ENCODE measurements at regions not wholly inside any gene's neighbourhood (a gene's known extent, or its start where the extent isn't known, plus 50 kb on each side); places are given as distances from the start of the nearest gene placed in this dataset.

DNA sequence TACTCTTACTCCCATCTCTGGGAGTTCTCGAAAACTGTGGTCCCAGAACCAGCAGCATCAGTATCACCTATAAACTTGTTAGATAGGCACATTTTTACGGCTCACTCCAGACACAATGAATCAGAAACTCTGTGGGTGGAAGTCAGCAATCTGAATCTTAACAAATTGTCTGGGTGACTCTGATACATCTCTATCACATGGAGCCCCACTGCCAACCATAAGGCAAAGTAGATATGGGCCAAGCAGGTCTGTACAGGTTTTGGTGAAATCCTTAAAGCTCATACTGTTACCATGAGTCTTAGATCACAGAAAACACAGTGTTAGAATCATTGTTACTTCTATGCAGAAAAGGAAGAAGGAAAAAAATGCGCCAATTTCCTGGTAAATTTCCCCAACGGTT is 122.5 kb upstream of the HCCS start:
- Mint-ChIP-seq H3K4me1 (ENCODE audit: low read depth) (no peaks in the 10 kb centered on the region), H3K4me3 (no peak overlapping the region), H3K27ac (no peak overlapping the region), H3K27me3 (no peaks in the 10 kb centered on the region), H3K36me3 (ENCODE audit: low read depth) (no peaks in the 10 kb centered on the region), H3K9me3 (no peaks in the 10 kb centered on the region)
- Histone ChIP-seq H3K36me3 (ENCODE audit: insufficient read depth, low read length) (no peaks in the 10 kb centered on the region), H3K4me3 (ENCODE audit: low read length) (no peak overlapping the region), H3K27me3 (ENCODE audit: control insufficient read depth in 1 of 2, insufficient read depth in 2 of 2, low read length in 2 of 2) (no peaks in the 10 kb centered on the region), H3K4me1 (ENCODE audit: insufficient read depth, low read length) (no peaks in the 10 kb centered on the region), H3K27ac (ENCODE audit: low read depth in 1 of 2, low read length in 2 of 2) (no peak overlapping the region), H3K9me3 (ENCODE audit: control insufficient read depth in 1 of 2, insufficient read depth in 1 of 2, low read length in 2 of 2) (no peaks in the 10 kb centered on the region)
- ATAC-seq (ENCODE audit: poor library complexity) (no peak), DNase-seq (no peak)
- CTCF ChIA-PET: no interaction called here
- TF ChIP-seq, protein P1, sequence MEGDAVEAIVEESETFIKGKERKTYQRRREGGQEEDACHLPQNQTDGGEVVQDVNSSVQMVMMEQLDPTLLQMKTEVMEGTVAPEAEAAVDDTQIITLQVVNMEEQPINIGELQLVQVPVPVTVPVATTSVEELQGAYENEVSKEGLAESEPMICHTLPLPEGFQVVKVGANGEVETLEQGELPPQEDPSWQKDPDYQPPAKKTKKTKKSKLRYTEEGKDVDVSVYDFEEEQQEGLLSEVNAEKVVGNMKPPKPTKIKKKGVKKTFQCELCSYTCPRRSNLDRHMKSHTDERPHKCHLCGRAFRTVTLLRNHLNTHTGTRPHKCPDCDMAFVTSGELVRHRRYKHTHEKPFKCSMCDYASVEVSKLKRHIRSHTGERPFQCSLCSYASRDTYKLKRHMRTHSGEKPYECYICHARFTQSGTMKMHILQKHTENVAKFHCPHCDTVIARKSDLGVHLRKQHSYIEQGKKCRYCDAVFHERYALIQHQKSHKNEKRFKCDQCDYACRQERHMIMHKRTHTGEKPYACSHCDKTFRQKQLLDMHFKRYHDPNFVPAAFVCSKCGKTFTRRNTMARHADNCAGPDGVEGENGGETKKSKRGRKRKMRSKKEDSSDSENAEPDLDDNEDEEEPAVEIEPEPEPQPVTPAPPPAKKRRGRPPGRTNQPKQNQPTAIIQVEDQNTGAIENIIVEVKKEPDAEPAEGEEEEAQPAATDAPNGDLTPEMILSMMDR (IDR thresholded peaks at IDR 0.05): no peak
- POLR2A ChIA-PET: no interaction called here
- intact Hi-C loops (cut with DNase I, micrococcal nuclease): no loop called here

- no peaks in the 10 kb centered on the region for H3K9me3 Mint-ChIP-seq
- ATAC-seq (ENCODE audit: poor library complexity): no peak
- CTCF ChIA-PET: no interaction called here
- H3K4me1 Mint-ChIP-seq (ENCODE audit: low read depth): no peaks in the 10 kb centered on the region
- H3K36me3 Mint-ChIP-seq (ENCODE audit: low read depth): no peaks in the 10 kb centered on the region
- no peak overlapping the region for H3K4me3 ChIP-seq (ENCODE audit: low read length)
- H3K4me1 ChIP-seq (ENCODE audit: insufficient read depth, low read length): no peaks in the 10 kb centered on the region
- TF ChIP-seq, protein P1 (IDR thresholded peaks at IDR 0.05): no peak
- POLR2A ChIA-PET: no interaction called here
- no peaks in the 10 kb centered on the region for H3K9me3 ChIP-seq (ENCODE audit: control insufficient read depth in 1 of 2, insufficient read depth in 1 of 2, low read length in 2 of 2)
- H3K27ac Mint-ChIP-seq: no peak overlapping the region
- intact Hi-C loops (cut with DNase I, micrococcal nuclease): no loop called here
- no peak overlapping the region for H3K27ac ChIP-seq (ENCODE audit: low read depth in 1 of 2, low read length in 2 of 2)
- H3K27me3 Mint-ChIP-seq: no peaks in the 10 kb centered on the region
- DNase-seq: no peak
- no peaks in the 10 kb centered on the region for H3K27me3 ChIP-seq (ENCODE audit: control insufficient read depth in 1 of 2, insufficient read depth in 2 of 2, low read length in 2 of 2)
- no peak overlapping the region for H3K4me3 Mint-ChIP-seq
- H3K36me3 ChIP-seq (ENCODE audit: insufficient read depth, low read length): no peaks in the 10 kb centered on the region
Measured at GRCh38 chrX:10989386-10989785, 121.7 kb upstream of the HCCS start.

DNA sequence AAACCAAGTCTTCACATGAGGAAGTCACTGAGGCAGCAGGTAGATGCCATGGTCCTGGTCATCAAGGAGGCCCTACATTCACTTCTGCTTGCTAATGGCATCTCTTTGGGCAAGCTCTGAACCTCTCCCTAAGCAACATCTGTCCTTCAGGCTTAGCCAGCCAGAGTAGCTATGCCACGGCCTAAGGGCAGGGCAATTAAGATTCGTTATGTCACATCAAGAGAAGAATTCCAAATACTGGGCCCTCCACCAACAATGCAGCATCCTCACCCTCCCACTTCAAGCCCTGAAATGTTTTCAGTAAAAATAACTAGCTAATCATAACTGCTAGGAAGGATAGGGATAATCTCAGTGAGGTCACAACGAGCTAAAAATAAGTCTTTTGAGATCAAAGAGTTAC is 120.7 kb upstream of the HCCS start:
- Mint-ChIP-seq H3K27ac (no peak overlapping the region), H3K36me3 (ENCODE audit: low read depth) (no peaks in the 10 kb centered on the region), H3K4me3 (no peak overlapping the region), H3K4me1 (ENCODE audit: low read depth) (no peaks in the 10 kb centered on the region), H3K9me3 (no peaks in the 10 kb centered on the region), H3K27me3 (no peaks in the 10 kb centered on the region)
- Histone ChIP-seq H3K27ac (ENCODE audit: low read depth in 1 of 2, low read length in 2 of 2) (no peak overlapping the region), H3K9me3 (ENCODE audit: control insufficient read depth in 1 of 2, insufficient read depth in 1 of 2, low read length in 2 of 2) (no peaks in the 10 kb centered on the region), H3K36me3 (ENCODE audit: insufficient read depth, low read length) (no peaks in the 10 kb centered on the region), H3K4me1 (ENCODE audit: insufficient read depth, low read length) (no peaks in the 10 kb centered on the region), H3K27me3 (ENCODE audit: control insufficient read depth in 1 of 2, insufficient read depth in 2 of 2, low read length in 2 of 2) (no peaks in the 10 kb centered on the region), H3K4me3 (ENCODE audit: low read length) (no peak overlapping the region)
- POLR2A ChIA-PET: no interaction called here
- CTCF ChIA-PET: no interaction called here
- TF ChIP-seq, protein P1 (IDR thresholded peaks at IDR 0.05): no peak
- ATAC-seq (ENCODE audit: poor library complexity): no peak
- intact Hi-C loops (cut with DNase I, micrococcal nuclease): no loop called here
- no peak for DNase-seq

Measured in CD4-positive, alpha-beta T cell (primary cell).